HEK293T (cell line): ENCODE measurements at regions not wholly inside any gene's neighbourhood (a gene's known extent, or its start where the extent isn't known, plus 50 kb on each side); places are given as distances from the start of the nearest gene placed in this dataset.

Experiments used
- CTCF ChIA-PET: fragments of 350-600 bp; formaldehyde crosslinking; extraction: SDS; loops from one replicate; lab custom pipeline; 2021; ENCODE audit warnings: antibody characterized with exemption, inconsistent platforms; lab: Yijun Ruan, JAX
- POLR2A ChIA-PET: fragments of 350-600 bp; formaldehyde crosslinking; extraction: SDS; loops from one replicate; lab custom pipeline; 2020; ENCODE audit warnings: antibody characterized with exemption, inconsistent platforms; lab: Yijun Ruan, JAX
- DNase-seq: peaks from one replicate; pipeline ENCODE4 v3.0.0; 2012; ENCODE audit warnings: mixed read lengths; ENCODE audit errors: extremely low spot score
- ARNT ChIP-seq: fragments of 450-650 bp; IDR thresholded peaks from 2 replicates; pipeline ENCODE4 v1.6.1; 2017; ENCODE audit warnings: mild to moderate bottlenecking
- BHLHE40 ChIP-seq: fragments of 450-650 bp; IDR thresholded peaks from 2 replicates; pipeline ENCODE4 v1.6.1; 2016; ENCODE audit warnings: mild to moderate bottlenecking, moderate library complexity, borderline replicate concordance
- CTBP1 ChIP-seq: fragments of 450-650 bp; IDR thresholded peaks from 2 replicates; pipeline ENCODE4 v1.6.1; 2016; ENCODE audit warnings: borderline replicate concordance
- ELF4 ChIP-seq: fragments of 450-650 bp; IDR thresholded peaks from 2 replicates; pipeline ENCODE4 v1.6.1; 2017; ENCODE audit warnings: antibody characterized with exemption
- FOXA1 ChIP-seq: fragments of 450-650 bp; IDR thresholded peaks from 2 replicates; pipeline ENCODE4 v1.6.1; 2016; ENCODE audit warnings: mild to moderate bottlenecking
- FOXK2 ChIP-seq: fragments of 450-650 bp; IDR thresholded peaks from 2 replicates; pipeline ENCODE4 v1.6.1; 2016; ENCODE audit warnings: mild to moderate bottlenecking
- FOXM1 ChIP-seq: fragments of 450-650 bp; IDR thresholded peaks from 2 replicates; pipeline ENCODE4 v1.6.1; 2017; ENCODE audit warnings: mild to moderate bottlenecking, borderline replicate concordance
- HDGF ChIP-seq: fragments of 450-650 bp; IDR thresholded peaks from 2 replicates; pipeline ENCODE4 v1.6.1; 2017; ENCODE audit warnings: antibody characterized with exemption, borderline replicate concordance
- L3MBTL2 ChIP-seq: fragments of 450-650 bp; conservative IDR thresholded peaks from 2 replicates; pipeline ENCODE4 v1.6.1; 2016; ENCODE audit warnings: mild to moderate bottlenecking
- LEF1 ChIP-seq: fragments of 450-650 bp; IDR thresholded peaks from 2 replicates; pipeline ENCODE4 v1.6.1; 2017; ENCODE audit warnings: mild to moderate bottlenecking, borderline replicate concordance
- NFRKB ChIP-seq: fragments of 450-650 bp; IDR thresholded peaks from 2 replicates; pipeline ENCODE4 v1.6.1; 2016; ENCODE audit warnings: mild to moderate bottlenecking, moderate library complexity
- SP1 ChIP-seq: fragments of 450-650 bp; IDR thresholded peaks from 2 replicates; pipeline ENCODE4 v1.6.1; 2017
- SUZ12 ChIP-seq: fragments of 450-650 bp; IDR thresholded peaks from 2 replicates; pipeline ENCODE4 v1.6.1; 2016; ENCODE audit warnings: mild to moderate bottlenecking
- TARDBP ChIP-seq: fragments of 450-650 bp; IDR thresholded peaks from 2 replicates; pipeline ENCODE4 v1.6.1; 2016
- ZNF384 ChIP-seq: fragments of 450-650 bp; IDR thresholded peaks from 2 replicates; pipeline ENCODE4 v1.6.1; 2016
- TF ChIP-seq, protein P1 (sequence below): fragments of 450-650 bp; IDR thresholded peaks from 2 replicates; pipeline ENCODE4 v1.6.1; 2016

DNA sequence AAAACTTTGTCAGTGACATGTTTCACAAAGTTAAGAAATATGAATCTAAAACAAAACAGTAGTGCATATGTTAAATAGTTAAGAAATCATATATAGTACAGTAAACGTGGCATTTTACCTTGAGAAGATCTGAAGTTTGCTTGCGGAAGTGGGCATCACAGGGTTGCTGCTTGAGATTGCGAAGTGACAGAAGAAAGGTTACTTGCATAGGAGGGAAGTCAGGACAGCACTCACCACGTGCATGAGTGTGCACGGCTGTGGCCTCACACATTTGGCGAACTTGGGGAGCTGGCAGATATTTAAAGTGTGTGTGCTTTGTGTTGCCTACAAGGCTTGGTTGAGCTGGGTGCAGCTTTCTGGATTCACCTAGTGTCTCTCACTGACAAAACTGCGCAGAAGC lies 431.5 kb upstream of the ARID1B start:
- POLR2A ChIA-PET: no interaction called here
- no peak for DNase-seq
- TF ChIP-seq ELF4: no peak
- no peak for TF ChIP-seq SUZ12
- TF ChIP-seq ZNF384: no peak
- no peak for TF ChIP-seq LEF1
- TF ChIP-seq BHLHE40: no peak
- TF ChIP-seq, protein P1, sequence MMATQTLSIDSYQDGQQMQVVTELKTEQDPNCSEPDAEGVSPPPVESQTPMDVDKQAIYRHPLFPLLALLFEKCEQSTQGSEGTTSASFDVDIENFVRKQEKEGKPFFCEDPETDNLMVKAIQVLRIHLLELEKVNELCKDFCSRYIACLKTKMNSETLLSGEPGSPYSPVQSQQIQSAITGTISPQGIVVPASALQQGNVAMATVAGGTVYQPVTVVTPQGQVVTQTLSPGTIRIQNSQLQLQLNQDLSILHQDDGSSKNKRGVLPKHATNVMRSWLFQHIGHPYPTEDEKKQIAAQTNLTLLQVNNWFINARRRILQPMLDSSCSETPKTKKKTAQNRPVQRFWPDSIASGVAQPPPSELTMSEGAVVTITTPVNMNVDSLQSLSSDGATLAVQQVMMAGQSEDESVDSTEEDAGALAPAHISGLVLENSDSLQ: no peak
- no peak for TF ChIP-seq ARNT
- TF ChIP-seq HDGF: no peak
- no peak for TF ChIP-seq NFRKB
- no peak for TF ChIP-seq SP1
- TF ChIP-seq TARDBP: no peak
- TF ChIP-seq CTBP1: no peak
- TF ChIP-seq FOXK2: no peak
- no peak for TF ChIP-seq FOXM1
- no peak for TF ChIP-seq FOXA1
- no peak for TF ChIP-seq L3MBTL2
- CTCF ChIA-PET: no interaction called here

DNA sequence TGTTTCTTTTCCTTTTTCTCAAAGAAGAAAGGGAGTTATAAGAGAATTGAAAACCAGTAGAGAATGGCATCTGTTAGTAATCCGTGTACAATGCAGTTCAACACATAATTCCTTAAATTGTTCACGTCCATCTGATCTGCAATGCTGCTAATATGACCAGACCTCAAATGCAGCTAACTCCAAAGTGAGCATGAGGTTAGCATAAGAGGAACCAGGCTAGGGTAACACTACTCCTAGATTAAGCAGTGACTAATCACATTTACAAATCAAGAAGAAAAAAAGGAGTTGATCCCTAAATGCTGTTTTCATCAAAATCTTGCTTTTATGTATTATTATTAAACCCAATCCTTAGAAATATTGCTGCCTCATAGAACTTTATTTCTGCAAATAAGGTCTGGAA lies 432.7 kb upstream of the ARID1B start:
- ChIA-PET CTCF (no interaction called here), POLR2A (no interaction called here)
- no peak for DNase-seq
- TF ChIP-seq BHLHE40 (no peak), L3MBTL2 (no peak), FOXM1 (no peak), ARNT (no peak), NFRKB (no peak), SP1 (no peak), ELF4 (no peak)
- TF ChIP-seq, protein P1: no peak

DNA sequence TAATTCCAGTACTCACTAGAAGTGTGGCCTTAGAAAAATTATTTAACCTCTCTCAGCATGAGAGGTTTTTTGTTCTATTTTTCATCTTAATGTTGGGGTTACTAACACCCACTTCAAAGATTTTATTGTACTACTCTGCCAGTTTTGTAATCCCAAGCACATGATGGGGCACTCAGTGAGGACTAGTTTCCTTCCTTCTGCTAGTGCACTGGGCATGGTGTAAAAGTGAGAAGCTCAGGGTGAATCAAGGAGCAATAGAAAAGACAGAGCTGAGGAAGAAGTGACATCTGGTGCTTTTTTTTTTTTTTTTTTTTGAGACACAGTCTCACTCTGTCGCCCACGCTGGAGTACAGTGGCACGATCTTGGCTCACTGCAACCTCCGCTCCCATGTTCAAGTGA lies 439.4 kb upstream of the ARID1B start:
- POLR2A ChIA-PET: interaction anchor here (0.6 kb wide), 1 partner anchor 357 kb away, joined by 3 read pairs; no protein-coding TSS in a partner anchor
- DNase-seq: no peak
- CTCF ChIA-PET: no interaction called here
- no peak for TF ChIP-seq ARNT
- TF ChIP-seq CTBP1: no peak
- TF ChIP-seq L3MBTL2: no peak

DNA sequence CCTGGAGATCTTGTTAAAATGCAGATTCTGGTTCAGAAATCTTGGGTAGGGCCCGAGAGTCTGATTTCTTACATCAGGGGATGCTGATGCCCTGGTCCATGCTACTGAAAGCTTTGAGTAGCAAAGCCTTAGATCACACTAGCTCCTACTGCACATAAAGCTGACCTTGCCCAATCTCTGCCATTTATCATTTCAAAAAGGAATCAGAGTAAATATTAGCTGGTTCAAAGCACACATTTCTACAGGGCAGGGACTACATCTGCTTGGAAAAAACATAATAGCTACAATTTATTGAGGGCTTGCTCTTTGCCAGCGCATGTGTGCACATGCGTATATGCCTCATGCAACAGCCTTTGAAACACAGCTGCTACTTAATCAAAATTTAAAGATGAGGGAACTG lies 440.4 kb upstream of the ARID1B start:
- DNase-seq: no peak
- TF ChIP-seq NFRKB (no peak), FOXA1 (no peak), BHLHE40 (no peak), CTBP1 (no peak), LEF1 (no peak)
- ChIA-PET CTCF (no interaction called here), POLR2A (no interaction called here)

DNA sequence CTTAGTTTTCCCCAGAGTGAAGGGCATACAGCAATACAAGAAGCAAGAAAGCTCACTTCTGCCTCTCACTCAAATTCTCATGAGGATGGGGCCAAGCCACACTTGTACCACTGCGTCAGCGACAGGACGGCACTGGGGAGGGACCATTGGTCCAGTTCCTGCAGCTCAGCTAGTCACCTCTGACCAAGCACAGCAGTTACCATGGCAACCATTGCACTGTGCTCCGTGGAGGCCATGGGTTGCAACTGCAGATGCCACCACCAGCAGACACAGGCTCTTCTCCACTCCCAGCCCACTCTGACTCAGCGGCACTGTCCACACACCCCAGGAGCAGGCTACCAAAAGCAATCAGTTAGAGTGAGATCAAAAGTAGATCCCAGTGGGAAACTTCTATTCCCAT lies 441.1 kb upstream of the ARID1B start:
- no peak for DNase-seq
- CTCF ChIA-PET: no interaction called here
- TF ChIP-seq, protein P1: no peak
- TF ChIP-seq HDGF (no peak), TARDBP (no peak), ZNF384 (no peak), NFRKB (no peak), L3MBTL2 (no peak), FOXA1 (no peak), ARNT (no peak), ELF4 (no peak), FOXK2 (no peak), LEF1 (no peak), BHLHE40 (no peak), SP1 (no peak), SUZ12 (no peak), CTBP1 (no peak), FOXM1 (no peak)
- POLR2A ChIA-PET: no interaction called here

DNA sequence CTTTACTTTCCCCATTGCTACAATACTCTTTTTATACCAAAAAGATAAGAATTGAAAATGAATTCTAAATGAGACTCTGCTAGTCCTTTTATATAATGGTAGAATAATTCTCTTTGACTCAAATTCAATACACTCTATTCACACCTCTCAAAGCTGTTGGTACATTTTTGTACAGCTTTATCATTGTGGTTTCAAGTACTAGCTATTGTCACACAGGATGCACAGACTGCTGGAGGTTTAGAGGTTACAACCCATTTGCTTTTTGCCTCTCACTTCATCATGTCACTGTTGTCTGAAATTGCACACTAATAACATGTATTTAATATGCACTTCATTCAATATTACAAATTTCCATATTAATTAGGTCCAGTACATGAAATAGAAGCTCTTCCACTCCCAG lies 442.2 kb upstream of the ARID1B start:
- no peak for TF ChIP-seq NFRKB
- no peak for TF ChIP-seq CTBP1
- no peak for TF ChIP-seq HDGF
- no peak for TF ChIP-seq SUZ12
- no peak for TF ChIP-seq FOXM1
- no peak for TF ChIP-seq FOXA1
- no peak for TF ChIP-seq L3MBTL2
- TF ChIP-seq, protein P1: no peak
- no peak for TF ChIP-seq ARNT
- TF ChIP-seq SP1: no peak
- TF ChIP-seq ELF4: no peak
- no peak for TF ChIP-seq LEF1
- no peak for TF ChIP-seq ZNF384
- no peak for TF ChIP-seq FOXK2
- TF ChIP-seq BHLHE40: no peak
- no peak for TF ChIP-seq TARDBP
- ChIA-PET CTCF (no interaction called here), POLR2A (no interaction called here)
- no peak for DNase-seq
